GM12878 (cell line): ENCODE measurements at regions not wholly inside any gene's neighbourhood (a gene's known extent, or its start where the extent isn't known, plus 50 kb on each side); places are given as distances from the start of the nearest gene placed in this dataset.

Experiments
- KAT2A ChIP-seq: conservative IDR thresholded peaks from 2 replicates; pipeline ENCODE4 v1.6.1; 2011; ENCODE audit warnings: low read depth, low read length; ENCODE audit not compliant: control insufficient read depth
- NFYB ChIP-seq: IDR thresholded peaks from 2 replicates; pipeline ENCODE4 v1.6.1; 2011; ENCODE audit warnings: low read depth, mild to moderate bottlenecking, low read length, improper control_type of control experiment, moderate library complexity; ENCODE audit not compliant: insufficient read depth
- POLR2AphosphoS2 ChIP-seq: IDR thresholded peaks from 2 replicates; pipeline ENCODE4 v1.6.1; 2011; ENCODE audit warnings: low read depth, mild to moderate bottlenecking, low read length, improper control_type of control experiment, moderate library complexity
- TF ChIP-seq, protein P1 (sequence below), 3 experiments: IDR thresholded peaks in 2 of 3; conservative IDR thresholded peaks in 1 of 3; 2 replicates each; pipeline ENCODE4 v1.5.1; 2011; ENCODE audit warnings: low read depth in 3 of 3, low read length in 3 of 3, mild to moderate bottlenecking in 3 of 3, control low read depth in 2 of 3, moderate library complexity in 2 of 3, inconsistent platforms in 1 of 3, mixed read lengths in 1 of 3; ENCODE audit not compliant: control insufficient read depth in 2 of 3, insufficient read depth in 1 of 3; ENCODE audit errors: extremely low read depth in 1 of 3
- TF ChIP-seq, protein P2 (sequence below): IDR thresholded peaks from 2 replicates; pipeline ENCODE4 v1.6.1; 2012; ENCODE audit warnings: low read depth, low read length, improper control_type of control experiment
- TF ChIP-seq, protein P3 (sequence below): IDR thresholded peaks from 2 replicates; pipeline ENCODE4 v1.6.1; 2011; ENCODE audit warnings: low read depth, mild to moderate bottlenecking, low read length, moderate library complexity, borderline replicate concordance; ENCODE audit errors: extremely low read depth

DNA sequence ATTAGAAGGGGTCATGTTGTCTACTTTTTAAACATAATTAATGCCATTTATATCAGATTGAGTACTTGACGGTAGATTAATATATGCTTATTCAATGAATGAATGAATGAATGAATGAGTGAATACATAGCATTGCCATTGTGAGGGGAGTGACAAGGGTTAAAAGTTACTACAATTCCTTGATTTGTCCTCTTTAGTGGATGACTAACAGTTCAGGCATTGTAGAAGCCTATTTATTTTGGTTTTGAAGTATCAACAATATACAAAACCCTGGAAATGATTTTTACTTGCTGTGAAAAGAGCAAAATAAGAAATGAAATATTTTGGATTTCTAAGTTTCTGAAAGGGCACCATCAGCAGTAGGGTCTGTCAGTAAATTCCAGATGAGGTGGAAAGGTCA lies 122.7 kb downstream of the CYSLTR2 start:
- TF ChIP-seq NFYB (no peak), KAT2A (no peak), POLR2AphosphoS2 (no peak)
- TF ChIP-seq, protein P1, sequence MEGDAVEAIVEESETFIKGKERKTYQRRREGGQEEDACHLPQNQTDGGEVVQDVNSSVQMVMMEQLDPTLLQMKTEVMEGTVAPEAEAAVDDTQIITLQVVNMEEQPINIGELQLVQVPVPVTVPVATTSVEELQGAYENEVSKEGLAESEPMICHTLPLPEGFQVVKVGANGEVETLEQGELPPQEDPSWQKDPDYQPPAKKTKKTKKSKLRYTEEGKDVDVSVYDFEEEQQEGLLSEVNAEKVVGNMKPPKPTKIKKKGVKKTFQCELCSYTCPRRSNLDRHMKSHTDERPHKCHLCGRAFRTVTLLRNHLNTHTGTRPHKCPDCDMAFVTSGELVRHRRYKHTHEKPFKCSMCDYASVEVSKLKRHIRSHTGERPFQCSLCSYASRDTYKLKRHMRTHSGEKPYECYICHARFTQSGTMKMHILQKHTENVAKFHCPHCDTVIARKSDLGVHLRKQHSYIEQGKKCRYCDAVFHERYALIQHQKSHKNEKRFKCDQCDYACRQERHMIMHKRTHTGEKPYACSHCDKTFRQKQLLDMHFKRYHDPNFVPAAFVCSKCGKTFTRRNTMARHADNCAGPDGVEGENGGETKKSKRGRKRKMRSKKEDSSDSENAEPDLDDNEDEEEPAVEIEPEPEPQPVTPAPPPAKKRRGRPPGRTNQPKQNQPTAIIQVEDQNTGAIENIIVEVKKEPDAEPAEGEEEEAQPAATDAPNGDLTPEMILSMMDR (IDR thresholded peaks at IDR 0.05 in 2 of 3, conservative IDR thresholded peaks at IDR 0.05 in 1 of 3; ENCODE audit: control insufficient read depth in 2 of 3, extremely low read depth in 1 of 3, insufficient read depth in 1 of 3, low read depth in 3 of 3, low read length in 3 of 3): no peak
- TF ChIP-seq, protein P2, sequence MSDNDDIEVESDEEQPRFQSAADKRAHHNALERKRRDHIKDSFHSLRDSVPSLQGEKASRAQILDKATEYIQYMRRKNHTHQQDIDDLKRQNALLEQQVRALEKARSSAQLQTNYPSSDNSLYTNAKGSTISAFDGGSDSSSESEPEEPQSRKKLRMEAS: no peak
- TF ChIP-seq, protein P3, sequence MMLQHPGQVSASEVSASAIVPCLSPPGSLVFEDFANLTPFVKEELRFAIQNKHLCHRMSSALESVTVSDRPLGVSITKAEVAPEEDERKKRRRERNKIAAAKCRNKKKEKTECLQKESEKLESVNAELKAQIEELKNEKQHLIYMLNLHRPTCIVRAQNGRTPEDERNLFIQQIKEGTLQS: no peak
